ENCODE measurements at regions not wholly inside any gene's neighbourhood (a gene's known extent, or its start where the extent isn't known, plus 50 kb on each side); places are given as distances from the start of the nearest gene placed in this dataset.

DNA sequence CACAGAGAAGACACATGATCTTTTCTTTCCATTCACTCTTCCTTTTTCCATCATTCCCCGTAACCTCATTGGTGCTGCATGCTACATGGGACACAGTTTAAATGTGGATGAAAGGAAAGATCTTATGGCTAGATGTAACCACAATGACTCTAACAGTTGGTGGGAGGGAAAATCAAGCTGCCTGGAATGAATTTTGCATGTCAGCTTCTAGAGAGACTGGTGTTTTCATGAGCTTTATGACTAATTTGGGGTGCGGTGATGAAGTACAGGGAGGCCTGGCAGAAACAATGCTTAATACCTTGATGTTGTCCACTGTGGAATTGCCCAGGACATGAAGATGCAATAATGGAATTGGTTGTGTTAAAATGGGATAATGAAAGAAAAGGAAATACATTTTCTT, 55.9 kb upstream of the MYO10 start:
- TF ChIP-seq, protein P1, sequence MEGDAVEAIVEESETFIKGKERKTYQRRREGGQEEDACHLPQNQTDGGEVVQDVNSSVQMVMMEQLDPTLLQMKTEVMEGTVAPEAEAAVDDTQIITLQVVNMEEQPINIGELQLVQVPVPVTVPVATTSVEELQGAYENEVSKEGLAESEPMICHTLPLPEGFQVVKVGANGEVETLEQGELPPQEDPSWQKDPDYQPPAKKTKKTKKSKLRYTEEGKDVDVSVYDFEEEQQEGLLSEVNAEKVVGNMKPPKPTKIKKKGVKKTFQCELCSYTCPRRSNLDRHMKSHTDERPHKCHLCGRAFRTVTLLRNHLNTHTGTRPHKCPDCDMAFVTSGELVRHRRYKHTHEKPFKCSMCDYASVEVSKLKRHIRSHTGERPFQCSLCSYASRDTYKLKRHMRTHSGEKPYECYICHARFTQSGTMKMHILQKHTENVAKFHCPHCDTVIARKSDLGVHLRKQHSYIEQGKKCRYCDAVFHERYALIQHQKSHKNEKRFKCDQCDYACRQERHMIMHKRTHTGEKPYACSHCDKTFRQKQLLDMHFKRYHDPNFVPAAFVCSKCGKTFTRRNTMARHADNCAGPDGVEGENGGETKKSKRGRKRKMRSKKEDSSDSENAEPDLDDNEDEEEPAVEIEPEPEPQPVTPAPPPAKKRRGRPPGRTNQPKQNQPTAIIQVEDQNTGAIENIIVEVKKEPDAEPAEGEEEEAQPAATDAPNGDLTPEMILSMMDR (conservative IDR thresholded peaks at IDR 0.05; ENCODE audit: low read length): no peak
- no peak for TF ChIP-seq EZH2phosphoT487 (IDR thresholded peaks at IDR 0.05; ENCODE audit: borderline replicate concordance, low read depth, low read length)

Measured in OCI-LY7 (cell line).